GM19438 (cell line): ENCODE measurements at regions not wholly inside any gene's neighbourhood (a gene's known extent, or its start where the extent isn't known, plus 50 kb on each side); places are given as distances from the start of the nearest gene placed in this dataset.

Experiments used
- ATAC-seq: cut with Tn5 transposase; IDR thresholded peaks from one replicate; pipeline ENCODE4 v1.9.1; 2021; ENCODE audit warnings: low read depth; ENCODE audit not compliant: unreplicated experiment

GRCh38 chr5:3933536-3933935 lies 337.9 kb downstream of the IRX1 start:
- no peak for ATAC-seq

- ATAC-seq = no peak
These were observed 338.3 kb downstream of the IRX1 start for GRCh38 chr5:3933966-3934365.

GRCh38 chr5:3943859-3944258 lies 348.2 kb downstream of the IRX1 start:
- no peak for ATAC-seq

GRCh38 chr5:3944930-3945329 lies 349.3 kb downstream of the IRX1 start:
- ATAC-seq = no peak

- no peak for ATAC-seq
These were observed 353.2 kb downstream of the IRX1 start for GRCh38 chr5:3948838-3949237.

GRCh38 chr5:3954199-3954598 lies 358.6 kb downstream of the IRX1 start:
- no peak for ATAC-seq

GRCh38 chr5:3954633-3955032 lies 359.0 kb downstream of the IRX1 start:
- ATAC-seq = no peak

- no peak for ATAC-seq
These were observed 362.0 kb downstream of the IRX1 start for GRCh38 chr5:3957658-3958057.

GRCh38 chr5:3958389-3958788 lies 362.8 kb downstream of the IRX1 start:
- ATAC-seq = no peak

- ATAC-seq = no peak
These were observed 366.5 kb downstream of the IRX1 start for GRCh38 chr5:3962113-3962512.

- ATAC-seq = no peak
These were observed 368.0 kb downstream of the IRX1 start for GRCh38 chr5:3963652-3964051.

GRCh38 chr5:3980156-3980555 lies 384.5 kb downstream of the IRX1 start:
- no peak for ATAC-seq

GRCh38 chr5:3987867-3988266 lies 392.2 kb downstream of the IRX1 start:
- ATAC-seq = no peak

- ATAC-seq = no peak
These were observed 398.3 kb downstream of the IRX1 start for GRCh38 chr5:3993856-3994473.

GRCh38 chr5:3994628-3995027 lies 399.0 kb downstream of the IRX1 start:
- ATAC-seq = no peak

GRCh38 chr5:3995954-3996619 lies 400.5 kb downstream of the IRX1 start:
- ATAC-seq = no peak

GRCh38 chr5:3996707-3997336 lies 401.2 kb downstream of the IRX1 start:
- no peak for ATAC-seq

- ATAC-seq = no peak
These were observed 402.0 kb downstream of the IRX1 start for GRCh38 chr5:3997670-3998069.

GRCh38 chr5:3999929-4000328 lies 404.3 kb downstream of the IRX1 start:
- no peak for ATAC-seq

- no peak for ATAC-seq
These were observed 405.4 kb downstream of the IRX1 start for GRCh38 chr5:4001004-4001403.

GRCh38 chr5:4001758-4002533 lies 406.3 kb downstream of the IRX1 start:
- ATAC-seq = no peak
